ENCODE measurements at regions not wholly inside any gene's neighbourhood (a gene's known extent, or its start where the extent isn't known, plus 50 kb on each side); places are given as distances from the start of the nearest gene placed in this dataset.
"Not testable (repeated sequence)": the region's sequence is repeated elsewhere in the genome, so short reads cannot be mapped to it uniquely, and the experiment has no call there.

- intact Hi-C loops (cut with DNase I): no loop called here
- Histone ChIP-seq H3K4me1 (ENCODE audit: control insufficient read depth in 2 of 3, insufficient read depth in 2 of 3, low read depth in 1 of 3, low read length in 3 of 3) (peaks cover 0 to 6% (median 0%) of the 10 kb centered on the region in 3 donors), H3K9ac (ENCODE audit: low read length in 3 of 3) (no peak overlapping the region)
Observed at GRCh38 chr20:50333812-50334211, 143.2 kb downstream of the CEBPB start.

GRCh38 chr20:50334512-50334911 lies 143.9 kb downstream of the CEBPB start:
- H3K9ac ChIP-seq (ENCODE audit: low read length in 3 of 3); H3K4me1 ChIP-seq (ENCODE audit: control insufficient read depth in 2 of 3, insufficient read depth in 2 of 3, low read depth in 1 of 3, low read length in 3 of 3); intact Hi-C loops (cut with DNase I); H3K27me3 ChIP-seq (ENCODE audit: control insufficient read depth, insufficient read depth, low read length); H3K9me3 ChIP-seq (ENCODE audit: control insufficient read depth in 2 of 3, insufficient read depth in 1 of 3, low read length in 3 of 3); H3K36me3 ChIP-seq (ENCODE audit: control insufficient read depth in 2 of 3, insufficient read depth in 3 of 3, low read length in 3 of 3); FAIRE-seq; H3K4me3 ChIP-seq (ENCODE audit: low read length in 3 of 3); H3K27ac ChIP-seq (ENCODE audit: low read depth in 2 of 2, low read length in 2 of 2); DNase-seq: not testable (repeated sequence)

More at GRCh38 chr20:50333812-50334211, 143.2 kb downstream of the CEBPB start:
- DNase-seq (peak in 1 of 5 donors; percentile 66), FAIRE-seq (no peak)
- Histone ChIP-seq H3K4me3 (ENCODE audit: low read length in 3 of 3) (no peak overlapping the region), H3K9me3 (ENCODE audit: control insufficient read depth in 2 of 3, insufficient read depth in 1 of 3, low read length in 3 of 3) (no peaks in the 10 kb centered on the region), H3K36me3 (ENCODE audit: control insufficient read depth in 2 of 3, insufficient read depth in 3 of 3, low read length in 3 of 3) (no peaks in the 10 kb centered on the region), H3K27ac (ENCODE audit: low read depth in 2 of 2, low read length in 2 of 2) (no peak overlapping the region), H3K27me3 (ENCODE audit: control insufficient read depth, insufficient read depth, low read length) (no peaks in the 10 kb centered on the region)
- TF ChIP-seq CTCF (IDR thresholded peaks at IDR 0.05; ENCODE audit: borderline replicate concordance, extremely low read depth, insufficient read depth): no peak

GRCh38 chr20:50335105-50335504 lies 144.5 kb downstream of the CEBPB start:
- H3K9ac ChIP-seq (ENCODE audit: low read length in 3 of 3): no peak overlapping the region
- intact Hi-C loops (cut with DNase I): no loop called here
- DNase-seq (peak in 3 of 5 donors; percentile 58 to 77 (median 73)), FAIRE-seq (no peak)
- no peak overlapping the region for H3K27ac ChIP-seq (ENCODE audit: low read depth in 2 of 2, low read length in 2 of 2)
- no peak overlapping the region for H3K4me3 ChIP-seq (ENCODE audit: low read length in 3 of 3)
- no peaks in the 10 kb centered on the region for H3K9me3 ChIP-seq (ENCODE audit: control insufficient read depth in 2 of 3, insufficient read depth in 1 of 3, low read length in 3 of 3)
- no peaks in the 10 kb centered on the region for H3K36me3 ChIP-seq (ENCODE audit: control insufficient read depth in 2 of 3, insufficient read depth in 3 of 3, low read length in 3 of 3)
- no peaks in the 10 kb centered on the region for H3K27me3 ChIP-seq (ENCODE audit: control insufficient read depth, insufficient read depth, low read length)
- peaks cover 0 to 9% (median 0%) of the 10 kb centered on the region in 3 donors for H3K4me1 ChIP-seq (ENCODE audit: control insufficient read depth in 2 of 3, insufficient read depth in 2 of 3, low read depth in 1 of 3, low read length in 3 of 3)
- TF ChIP-seq CTCF (IDR thresholded peaks at IDR 0.05; ENCODE audit: borderline replicate concordance, extremely low read depth, insufficient read depth): no peak

GRCh38 chr20:50335866-50336265 lies 145.2 kb downstream of the CEBPB start:
- H3K9ac ChIP-seq (ENCODE audit: low read length in 3 of 3): no peak overlapping the region
- no peak overlapping the region for H3K4me3 ChIP-seq (ENCODE audit: low read length in 3 of 3)
- H3K9me3 ChIP-seq (ENCODE audit: control insufficient read depth in 2 of 3, insufficient read depth in 1 of 3, low read length in 3 of 3): no peaks in the 10 kb centered on the region
- H3K27ac ChIP-seq (ENCODE audit: low read depth in 2 of 2, low read length in 2 of 2): no peak overlapping the region
- TF ChIP-seq CTCF (IDR thresholded peaks at IDR 0.05; ENCODE audit: borderline replicate concordance, extremely low read depth, insufficient read depth): no peak
- H3K4me1 ChIP-seq (ENCODE audit: control insufficient read depth in 2 of 3, insufficient read depth in 2 of 3, low read depth in 1 of 3, low read length in 3 of 3): peaks cover 0 to 9% (median 0%) of the 10 kb centered on the region in 3 donors
- no peak for FAIRE-seq
- no peak for DNase-seq
- intact Hi-C loops (cut with DNase I): no loop called here
- H3K36me3 ChIP-seq (ENCODE audit: control insufficient read depth in 2 of 3, insufficient read depth in 3 of 3, low read length in 3 of 3): no peaks in the 10 kb centered on the region
- H3K27me3 ChIP-seq (ENCODE audit: control insufficient read depth, insufficient read depth, low read length): no peaks in the 10 kb centered on the region

Measured in kidney (tissue), 13 donors.